SK-N-SH (cell line): ENCODE measurements at regions not wholly inside any gene's neighbourhood (a gene's known extent, or its start where the extent isn't known, plus 50 kb on each side); places are given as distances from the start of the nearest gene placed in this dataset.

Experiments
- CTCF ChIA-PET: fragments of 300-600, 350-600 bp; formaldehyde crosslinking; extraction: SDS; loops from one replicate; lab custom pipeline; 2021; lab: Yijun Ruan, JAX
- POLR2A ChIA-PET: fragments of 350-600 bp; sonication (Branson Sonifier 250); formaldehyde crosslinking; extraction: SDS; loops from one replicate; lab custom pipeline; 2020; ENCODE audit warnings: antibody characterized with exemption, inconsistent platforms; lab: Yijun Ruan, JAX
- DNase-seq: peaks from one replicate; pipeline ENCODE4 v3.0.0; 2012
- H2AFZ ChIP-seq: fragments of 200-600 bp; sonication (generic); 2 replicates; pipeline ENCODE4 v1.8.1; 2016; ENCODE audit warnings: antibody characterized with exemption, mild to moderate bottlenecking, low read depth
- H3F3A ChIP-seq: fragments of 200-600 bp; sonication (generic); replicated peaks from 2 replicates; pipeline ENCODE3; 2016; ENCODE audit warnings: antibody characterized with exemption, mild to moderate bottlenecking; ENCODE audit not compliant: insufficient read depth
- H3K27ac ChIP-seq, 2 experiments: fragments of 200-500 bp in 1 of 2; fragments of 200-600 bp in 1 of 2; sonication (Bioruptor generic) in 1 of 2; sonication (generic), shearing (Covaris generic) in 1 of 2; 2 replicates each; pipeline versions ENCODE4 v1.5.1 to v1.6.1; 2014 to 2016; ENCODE audit warnings: low read depth in 2 of 2, inconsistent platforms in 1 of 2, low read length in 1 of 2, mild to moderate bottlenecking in 1 of 2, mixed read lengths in 1 of 2
- H3K27me3 ChIP-seq: fragments of 200-600 bp; sonication (generic), shearing (Covaris generic); 2 replicates; pipeline ENCODE4 v1.6.1; 2016; ENCODE audit warnings: mixed run types; ENCODE audit not compliant: insufficient read depth
- H3K36me3 ChIP-seq, 2 experiments: fragments of 200-500 bp in 1 of 2; fragments of 200-600 bp in 1 of 2; sonication (Bioruptor generic) in 1 of 2; sonication (generic) in 1 of 2; replicated peaks in 1 of 2; 2 replicates each; pipeline versions ENCODE3 to v1.5.1; 2014 to 2016; ENCODE audit warnings: low read length in 1 of 2, mild to moderate bottlenecking in 1 of 2; ENCODE audit not compliant: insufficient read depth in 2 of 2, control insufficient read depth in 1 of 2
- H3K4me1 ChIP-seq, 2 experiments: fragments of 200-500 bp in 1 of 2; fragments of 200-600 bp in 1 of 2; sonication (Bioruptor generic) in 1 of 2; sonication (generic), shearing (Covaris generic) in 1 of 2; 2 replicates each; pipeline versions ENCODE4 v1.5.1 to v1.6.1; 2014 to 2016; ENCODE audit warnings: low read depth in 1 of 2, low read length in 1 of 2, mixed run types in 1 of 2; ENCODE audit not compliant: insufficient read depth in 2 of 2, control insufficient read depth in 1 of 2
- H3K4me2 ChIP-seq: fragments of 200-600 bp; sonication (generic), shearing (Covaris generic); 2 replicates; pipeline ENCODE4 v1.6.1; 2017; ENCODE audit warnings: mixed run types
- H3K4me3 ChIP-seq, 2 experiments: fragments of 200-500 bp in 1 of 2; fragments of 200-600 bp in 1 of 2; sonication (Bioruptor generic) in 1 of 2; sonication (generic), shearing (Covaris generic) in 1 of 2; 2 replicates each; pipeline versions ENCODE4 v1.5.1 to v1.8.1; 2014 to 2016; ENCODE audit warnings: low read depth in 2 of 2, inconsistent platforms in 1 of 2, low read length in 1 of 2, mild to moderate bottlenecking in 1 of 2, mixed read lengths in 1 of 2, moderate library complexity in 1 of 2
- H3K79me2 ChIP-seq: fragments of 200-600 bp; sonication (generic); 2 replicates; pipeline ENCODE4 v1.8.1; 2017; ENCODE audit warnings: mild to moderate bottlenecking; ENCODE audit not compliant: insufficient read depth
- H3K9ac ChIP-seq: fragments of 200-600 bp; sonication (generic); 2 replicates; pipeline ENCODE4 v1.6.1; 2017; ENCODE audit warnings: mixed run types
- H3K9me2 ChIP-seq: fragments of 200-600 bp; sonication (generic); 2 replicates; pipeline ENCODE4 v1.6.1; 2017; ENCODE audit warnings: mixed run types
- H3K9me3 ChIP-seq: fragments of 200-600 bp; sonication (generic); 2 replicates; pipeline ENCODE4 v1.6.1; 2017; ENCODE audit warnings: mixed run types, mild to moderate bottlenecking, moderate library complexity
- H4K20me1 ChIP-seq: fragments of 200-600 bp; sonication (generic); 2 replicates; pipeline ENCODE4 v1.6.1; 2017; ENCODE audit warnings: mild to moderate bottlenecking, mixed run types; ENCODE audit not compliant: insufficient read depth
- CHD2 ChIP-seq: fragments of 150-350 bp; IDR thresholded peaks from 2 replicates; pipeline ENCODE4 v1.6.1; 2018; ENCODE audit warnings: low read length; ENCODE audit not compliant: partially characterized antibody
- EP300 ChIP-seq, 2 experiments: IDR thresholded peaks; 2 replicates each; pipeline versions ENCODE4 v1.4.0 to v1.6.1; 2012; ENCODE audit warnings: borderline replicate concordance in 1 of 2, low read depth in 1 of 2, low read length in 1 of 2
- FOXJ3 ChIP-seq: sonication (generic); formaldehyde crosslinking; IDR thresholded peaks from 2 replicates; pipeline ENCODE4 v1.5.1; 2020; ENCODE audit warnings: mild to moderate bottlenecking, missing genetic modification reagents
- FOXM1 ChIP-seq: IDR thresholded peaks from 2 replicates; pipeline ENCODE4 v1.4.0; 2012; ENCODE audit warnings: low read depth, mild to moderate bottlenecking
- GABPA ChIP-seq: IDR thresholded peaks from 2 replicates; pipeline ENCODE4 v1.4.0; 2012; ENCODE audit warnings: low read depth, mild to moderate bottlenecking
- GATA2 ChIP-seq: sonication (generic); formaldehyde crosslinking; IDR thresholded peaks from 2 replicates; pipeline ENCODE4 v1.5.0; 2020; ENCODE audit warnings: mild to moderate bottlenecking, missing genetic modification reagents
- MEF2A ChIP-seq: IDR thresholded peaks from 2 replicates; pipeline ENCODE4 v1.4.0; 2012; ENCODE audit warnings: low read depth, borderline replicate concordance
- PBX3 ChIP-seq: IDR thresholded peaks from 2 replicates; pipeline ENCODE4; 2012
- POLR2AphosphoS5 ChIP-seq: IDR thresholded peaks from 2 replicates; pipeline ENCODE4 v1.6.1; 2012; ENCODE audit warnings: low read depth, low read length
- RFX5 ChIP-seq: IDR thresholded peaks from 2 replicates; pipeline ENCODE4 v1.6.1; 2012; ENCODE audit warnings: mild to moderate bottlenecking, improper control_type of control experiment, low read length
- TAF1 ChIP-seq: IDR thresholded peaks from 2 replicates; pipeline ENCODE4 v1.6.1; 2012; ENCODE audit warnings: low read depth, mild to moderate bottlenecking, low read length, moderate library complexity, borderline replicate concordance
- TCF12 ChIP-seq: IDR thresholded peaks from 2 replicates; pipeline ENCODE4 v1.4.0; 2012
- ZBTB33 ChIP-seq: IDR thresholded peaks from 2 replicates; pipeline ENCODE4 v1.4.0; 2012; ENCODE audit warnings: low read depth, borderline replicate concordance
- WGBS: methylation state at CpG from one replicate; pipeline ENCODE4 v1.1.6; 2017; ENCODE audit warnings: low lambda C conversion rate; 5-methylcytosine and 5-hydroxymethylcytosine counted together
- TF ChIP-seq, protein P1 (sequence below): fragments of 200-600 bp; sonication (generic); IDR thresholded peaks from 2 replicates; pipeline ENCODE4 v1.6.1; 2017; ENCODE audit warnings: antibody characterized with exemption, mild to moderate bottlenecking, moderate library complexity
- TF ChIP-seq, protein P2 (sequence below): fragments of 150-350 bp; IDR thresholded peaks from 2 replicates; pipeline ENCODE4 v1.6.1; 2016; ENCODE audit warnings: mild to moderate bottlenecking, low read depth, low read length

DNA sequence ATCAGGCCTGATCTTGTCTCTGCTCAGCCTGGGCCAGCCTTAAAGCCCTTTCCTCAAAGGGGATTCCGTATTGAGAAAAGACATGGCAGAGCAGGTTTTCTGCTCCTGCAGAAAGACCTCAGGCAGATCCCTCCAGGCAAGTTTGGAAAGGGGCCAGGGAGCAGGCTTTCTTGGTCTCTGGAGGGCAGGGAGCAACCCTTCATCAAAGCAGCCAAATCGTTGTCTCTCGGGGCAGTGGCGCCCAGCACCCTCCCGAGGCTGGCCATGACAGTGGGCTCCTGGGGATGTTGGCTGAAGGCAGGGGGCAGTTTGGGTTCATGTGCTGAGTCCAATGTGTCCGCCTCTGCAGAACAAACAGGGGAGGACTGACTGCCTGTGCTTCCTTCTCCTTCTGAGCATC, 168.4 kb upstream of the WSCD1 start (continued):
- TF ChIP-seq, protein P1, sequence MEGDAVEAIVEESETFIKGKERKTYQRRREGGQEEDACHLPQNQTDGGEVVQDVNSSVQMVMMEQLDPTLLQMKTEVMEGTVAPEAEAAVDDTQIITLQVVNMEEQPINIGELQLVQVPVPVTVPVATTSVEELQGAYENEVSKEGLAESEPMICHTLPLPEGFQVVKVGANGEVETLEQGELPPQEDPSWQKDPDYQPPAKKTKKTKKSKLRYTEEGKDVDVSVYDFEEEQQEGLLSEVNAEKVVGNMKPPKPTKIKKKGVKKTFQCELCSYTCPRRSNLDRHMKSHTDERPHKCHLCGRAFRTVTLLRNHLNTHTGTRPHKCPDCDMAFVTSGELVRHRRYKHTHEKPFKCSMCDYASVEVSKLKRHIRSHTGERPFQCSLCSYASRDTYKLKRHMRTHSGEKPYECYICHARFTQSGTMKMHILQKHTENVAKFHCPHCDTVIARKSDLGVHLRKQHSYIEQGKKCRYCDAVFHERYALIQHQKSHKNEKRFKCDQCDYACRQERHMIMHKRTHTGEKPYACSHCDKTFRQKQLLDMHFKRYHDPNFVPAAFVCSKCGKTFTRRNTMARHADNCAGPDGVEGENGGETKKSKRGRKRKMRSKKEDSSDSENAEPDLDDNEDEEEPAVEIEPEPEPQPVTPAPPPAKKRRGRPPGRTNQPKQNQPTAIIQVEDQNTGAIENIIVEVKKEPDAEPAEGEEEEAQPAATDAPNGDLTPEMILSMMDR, result no peak

GRCh38 chr17:5902181-5903140, 167.7 kb upstream of the WSCD1 start:
- Histone ChIP-seq H3K9me3 (no peaks in the 10 kb centered on the region), H3K79me2 (no peaks in the 10 kb centered on the region), H3K9me2 (no peaks in the 10 kb centered on the region), H3F3A (no peaks in the 10 kb centered on the region), H4K20me1 (no peaks in the 10 kb centered on the region), H3K4me3 (no peak overlapping the region), H3K4me1 (no peaks in the 10 kb centered on the region), H3K9ac (no peak overlapping the region), H3K27me3 (no peaks in the 10 kb centered on the region), H2AFZ (no peak overlapping the region), H3K4me2 (no peak overlapping the region)
- ChIA-PET CTCF (interaction anchor here (1.5 kb wide), 1 partner anchor 21 kb away, joined by 3 read pairs; no protein-coding TSS in a partner anchor), POLR2A (no interaction called here)
- 20% methylated on average over 16 of the region's 19 CpGs for WGBS
- DNase-seq, result no peak
- TF ChIP-seq CHD2, result no peak
- no peak for TF ChIP-seq TAF1
- TF ChIP-seq, protein P1, result no peak
- no peak for TF ChIP-seq FOXJ3
- TF ChIP-seq RFX5, result no peak
- no peak for TF ChIP-seq MEF2A
- no peak for TF ChIP-seq EP300 (IDR thresholded peaks at IDR 0.05; ENCODE audit: borderline replicate concordance in 1 of 2, low read depth in 1 of 2, low read length in 1 of 2)
- TF ChIP-seq, protein P2, sequence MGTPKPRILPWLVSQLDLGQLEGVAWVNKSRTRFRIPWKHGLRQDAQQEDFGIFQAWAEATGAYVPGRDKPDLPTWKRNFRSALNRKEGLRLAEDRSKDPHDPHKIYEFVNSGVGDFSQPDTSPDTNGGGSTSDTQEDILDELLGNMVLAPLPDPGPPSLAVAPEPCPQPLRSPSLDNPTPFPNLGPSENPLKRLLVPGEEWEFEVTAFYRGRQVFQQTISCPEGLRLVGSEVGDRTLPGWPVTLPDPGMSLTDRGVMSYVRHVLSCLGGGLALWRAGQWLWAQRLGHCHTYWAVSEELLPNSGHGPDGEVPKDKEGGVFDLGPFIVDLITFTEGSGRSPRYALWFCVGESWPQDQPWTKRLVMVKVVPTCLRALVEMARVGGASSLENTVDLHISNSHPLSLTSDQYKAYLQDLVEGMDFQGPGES, result no peak
- TF ChIP-seq ZBTB33, result no peak
- no peak for TF ChIP-seq GATA2 (CRISPR knock-in tag)
- no peak for TF ChIP-seq TCF12
- no peak for TF ChIP-seq GABPA
- no peak for TF ChIP-seq FOXM1
- TF ChIP-seq POLR2AphosphoS5, result no peak
- TF ChIP-seq PBX3, result no peak
- TF ChIP-seq, all 33 proteins: peak for 0
- Histone ChIP-seq H3K27ac (no peak overlapping the region), H3K36me3 (no peaks in the 10 kb centered on the region)
